Heart left ventricle (tissue), 13 donors: ENCODE measurements at regions not wholly inside any gene's neighbourhood (a gene's known extent, or its start where the extent isn't known, plus 50 kb on each side); places are given as distances from the start of the nearest gene placed in this dataset.

Experiments used
- POLR2A ChIP-seq, 2 donors: fragments of 450-650 bp; IDR thresholded peaks; one replicate each; pipeline ENCODE4 v1.6.1; 2017; ENCODE audit warnings: antibody characterized with exemption in 2 of 2, mild to moderate bottlenecking in 2 of 2, moderate library complexity in 2 of 2
- TF ChIP-seq, protein P1 (sequence below), 12 donors: fragments of 200-600 bp; sonication (generic) in 4 of 12; IDR thresholded peaks; one replicate each; pipeline versions ENCODE4 v1.5.0 to v1.8.0; 2018 to 2022; ENCODE audit warnings: antibody characterized with exemption in 12 of 12, mild to moderate bottlenecking in 5 of 12
- donor health status: ischemic (EF 13 %, LVEDD 7.1; RV severe dilation, severe dysfunction).
- donor health status: DM: no; HTN: yes; CAD: no.
- donor health status: DM: no; HTN: no; CAD: no.
- donor health status: ischemic (EF 25% LVEDD 6.9; RV normal size, moderate dysfunction).
- donor health status: ischemic (EF 25% LVEDD 5.7; RV mildly dilated, moderate dysfunction).
- donor health status: ischemic (EF 35%, LVEDD 5.7; RV mildly dilated, moderate dysfunction).
- donor health status: nonischemic (EF 11% LVEDD 7.7; RV severe dilation, severe dysfunction).
- donor health status: DM: yes; HTN: yes; CAD: no.
- donor health status: PGD.
- donor health status: ischemic (EF 29% LVEDD 5.4; RV normal size, mild dysfunction).
- donor health status: nonischemic (EF 23%, LVEDD 6.1; RV moderate dilation, normal function).

- TF ChIP-seq, protein P1, sequence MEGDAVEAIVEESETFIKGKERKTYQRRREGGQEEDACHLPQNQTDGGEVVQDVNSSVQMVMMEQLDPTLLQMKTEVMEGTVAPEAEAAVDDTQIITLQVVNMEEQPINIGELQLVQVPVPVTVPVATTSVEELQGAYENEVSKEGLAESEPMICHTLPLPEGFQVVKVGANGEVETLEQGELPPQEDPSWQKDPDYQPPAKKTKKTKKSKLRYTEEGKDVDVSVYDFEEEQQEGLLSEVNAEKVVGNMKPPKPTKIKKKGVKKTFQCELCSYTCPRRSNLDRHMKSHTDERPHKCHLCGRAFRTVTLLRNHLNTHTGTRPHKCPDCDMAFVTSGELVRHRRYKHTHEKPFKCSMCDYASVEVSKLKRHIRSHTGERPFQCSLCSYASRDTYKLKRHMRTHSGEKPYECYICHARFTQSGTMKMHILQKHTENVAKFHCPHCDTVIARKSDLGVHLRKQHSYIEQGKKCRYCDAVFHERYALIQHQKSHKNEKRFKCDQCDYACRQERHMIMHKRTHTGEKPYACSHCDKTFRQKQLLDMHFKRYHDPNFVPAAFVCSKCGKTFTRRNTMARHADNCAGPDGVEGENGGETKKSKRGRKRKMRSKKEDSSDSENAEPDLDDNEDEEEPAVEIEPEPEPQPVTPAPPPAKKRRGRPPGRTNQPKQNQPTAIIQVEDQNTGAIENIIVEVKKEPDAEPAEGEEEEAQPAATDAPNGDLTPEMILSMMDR (IDR thresholded peaks at IDR 0.05), result no peak
- no peak for TF ChIP-seq POLR2A (IDR thresholded peaks at IDR 0.05)
Measured at GRCh38 chr12:69099201-69099837, 140.1 kb upstream of the CPSF6 start.
